ENCODE measurements at regions not wholly inside any gene's neighbourhood (a gene's known extent, or its start where the extent isn't known, plus 50 kb on each side); places are given as distances from the start of the nearest gene placed in this dataset.

GRCh38 chr6:47420394-47421371 lies 56.9 kb upstream of the CD2AP start:
- TF ChIP-seq CTCF (IDR thresholded peaks at IDR 0.05) = no peak
- TF ChIP-seq POLR2A (IDR thresholded peaks at IDR 0.05) = no peak
- TF ChIP-seq EP300 (IDR thresholded peaks at IDR 0.05) = no peak
- TF ChIP-seq POLR2AphosphoS5 (IDR thresholded peaks at IDR 0.05) = no peak
